NCI-H2029 treated with DMSO at 0.1 percent for 48 hours (cell line): ENCODE measurements at regions not wholly inside any gene's neighbourhood (a gene's known extent, or its start where the extent isn't known, plus 50 kb on each side); places are given as distances from the start of the nearest gene placed in this dataset.

ENCODE experiments used
- DNase-seq: peaks from one replicate; lab custom pipeline; 2025; lab: John Stamatoyannopoulos, UW

GRCh38 chr22:47393191-47393590, 630.7 kb downstream of the TBC1D22A start:
- DNase-seq: no peak

GRCh38 chr22:47392729-47393128, 630.3 kb downstream of the TBC1D22A start:
- no peak for DNase-seq

- DNase-seq: no peak
These were observed 629.6 kb downstream of the TBC1D22A start for GRCh38 chr22:47392054-47392347.

- DNase-seq: no peak
These were observed 629.0 kb downstream of the TBC1D22A start for GRCh38 chr22:47391169-47392053.

GRCh38 chr22:47390026-47390970, 627.8 kb downstream of the TBC1D22A start:
- no peak for DNase-seq

GRCh38 chr22:47389201-47389600, 626.8 kb downstream of the TBC1D22A start:
- no peak for DNase-seq

GRCh38 chr22:47388778-47389177, 626.3 kb downstream of the TBC1D22A start:
- DNase-seq: no peak

- DNase-seq: no peak
These were observed 625.9 kb downstream of the TBC1D22A start for GRCh38 chr22:47388331-47388730.

- DNase-seq: no peak
These were observed 624.5 kb downstream of the TBC1D22A start for GRCh38 chr22:47386812-47387510.

GRCh38 chr22:47384977-47385376, 622.5 kb downstream of the TBC1D22A start:
- DNase-seq: no peak

- DNase-seq: no peak
These were observed 619.9 kb downstream of the TBC1D22A start for GRCh38 chr22:47382164-47382890.

GRCh38 chr22:47381240-47381639, 618.8 kb downstream of the TBC1D22A start:
- no peak for DNase-seq

- no peak for DNase-seq
These were observed 618.2 kb downstream of the TBC1D22A start for GRCh38 chr22:47380692-47381091.

GRCh38 chr22:47379037-47379436, 616.6 kb downstream of the TBC1D22A start:
- DNase-seq: no peak

- no peak for DNase-seq
These were observed 615.6 kb downstream of the TBC1D22A start for GRCh38 chr22:47377926-47378560.

GRCh38 chr22:47376901-47377505, 614.6 kb downstream of the TBC1D22A start:
- no peak for DNase-seq

- DNase-seq: no peak
These were observed 613.9 kb downstream of the TBC1D22A start for GRCh38 chr22:47376322-47376700.

GRCh38 chr22:47375621-47376321, 613.3 kb downstream of the TBC1D22A start:
- DNase-seq: no peak

- no peak for DNase-seq
These were observed 612.6 kb downstream of the TBC1D22A start for GRCh38 chr22:47374901-47375575.
